ENCODE measurements at regions not wholly inside any gene's neighbourhood (a gene's known extent, or its start where the extent isn't known, plus 50 kb on each side); places are given as distances from the start of the nearest gene placed in this dataset.

DNA sequence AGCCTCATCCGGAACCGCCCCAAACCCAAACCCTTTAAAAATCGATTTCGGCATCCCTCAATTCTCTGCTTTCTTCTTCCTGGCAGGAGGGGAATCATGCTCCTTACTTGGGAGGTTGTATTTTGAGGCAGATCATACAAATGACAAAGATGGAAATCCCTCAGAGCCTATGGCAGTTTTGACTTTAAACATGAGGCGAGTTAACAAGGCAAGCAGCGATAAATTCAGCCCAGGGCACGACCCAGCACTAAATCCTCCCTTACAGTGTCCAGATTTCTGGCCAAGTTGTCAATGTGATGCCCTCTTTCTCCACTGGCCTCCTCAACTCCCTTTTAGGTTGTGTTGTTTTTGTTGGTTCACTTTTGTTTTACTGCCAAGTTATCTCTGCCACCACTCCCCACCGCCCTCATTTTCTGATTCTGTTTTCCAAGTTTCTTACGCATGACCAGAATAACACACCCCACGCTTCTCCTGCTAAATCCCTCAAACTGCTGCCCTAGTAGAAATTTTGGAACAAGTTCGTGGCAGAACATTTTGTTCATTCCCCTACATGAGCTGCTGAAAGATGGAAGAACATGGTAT lies 68.3 kb downstream of the CTAGE1 start:
- Histone ChIP-seq H3K9me2 (no peaks in the 10 kb centered on the region), H3K4me3 (ENCODE audit: low read depth in 2 of 2, low read length in 1 of 2) (no peak overlapping the region), H3K27ac (ENCODE audit: low read depth in 2 of 2, low read length in 1 of 2) (no peak overlapping the region), H3K4me1 (ENCODE audit: control insufficient read depth in 1 of 2, insufficient read depth in 2 of 2, low read depth in 1 of 2, low read length in 1 of 2) (no peaks in the 10 kb centered on the region), H3K36me3 (replicated peaks in 1 of 2; ENCODE audit: control insufficient read depth in 1 of 2, insufficient read depth in 2 of 2, low read length in 1 of 2) (no peaks in the 10 kb centered on the region), H3K9ac (no peak overlapping the region), H3F3A (replicated peaks; ENCODE audit: insufficient read depth) (no peaks in the 10 kb centered on the region), H3K27me3 (ENCODE audit: insufficient read depth) (peaks cover 81% of the 10 kb centered on the region), H3K79me2 (ENCODE audit: insufficient read depth) (no peaks in the 10 kb centered on the region), H4K20me1 (ENCODE audit: insufficient read depth) (no peaks in the 10 kb centered on the region), H3K9me3 (no peaks in the 10 kb centered on the region), H2AFZ (ENCODE audit: low read depth) (no peak overlapping the region), H3K4me2 (no peak overlapping the region)
- ChIA-PET POLR2A (no interaction called here), CTCF (no interaction called here)
- WGBS (ENCODE audit: low lambda C conversion rate) = 14% methylated on average over 11 of the region's 11 CpGs
- no peak for DNase-seq
- TF ChIP-seq, protein P1, sequence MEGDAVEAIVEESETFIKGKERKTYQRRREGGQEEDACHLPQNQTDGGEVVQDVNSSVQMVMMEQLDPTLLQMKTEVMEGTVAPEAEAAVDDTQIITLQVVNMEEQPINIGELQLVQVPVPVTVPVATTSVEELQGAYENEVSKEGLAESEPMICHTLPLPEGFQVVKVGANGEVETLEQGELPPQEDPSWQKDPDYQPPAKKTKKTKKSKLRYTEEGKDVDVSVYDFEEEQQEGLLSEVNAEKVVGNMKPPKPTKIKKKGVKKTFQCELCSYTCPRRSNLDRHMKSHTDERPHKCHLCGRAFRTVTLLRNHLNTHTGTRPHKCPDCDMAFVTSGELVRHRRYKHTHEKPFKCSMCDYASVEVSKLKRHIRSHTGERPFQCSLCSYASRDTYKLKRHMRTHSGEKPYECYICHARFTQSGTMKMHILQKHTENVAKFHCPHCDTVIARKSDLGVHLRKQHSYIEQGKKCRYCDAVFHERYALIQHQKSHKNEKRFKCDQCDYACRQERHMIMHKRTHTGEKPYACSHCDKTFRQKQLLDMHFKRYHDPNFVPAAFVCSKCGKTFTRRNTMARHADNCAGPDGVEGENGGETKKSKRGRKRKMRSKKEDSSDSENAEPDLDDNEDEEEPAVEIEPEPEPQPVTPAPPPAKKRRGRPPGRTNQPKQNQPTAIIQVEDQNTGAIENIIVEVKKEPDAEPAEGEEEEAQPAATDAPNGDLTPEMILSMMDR (IDR thresholded peaks at IDR 0.05) = no peak
- 0 out of 2 replicates have a peak, but pooled peaks have one; percentile 16 for TF ChIP-seq EZH2phosphoT487 (IDR thresholded peaks at IDR 0.05; ENCODE audit: borderline replicate concordance, low read depth)

DNA sequence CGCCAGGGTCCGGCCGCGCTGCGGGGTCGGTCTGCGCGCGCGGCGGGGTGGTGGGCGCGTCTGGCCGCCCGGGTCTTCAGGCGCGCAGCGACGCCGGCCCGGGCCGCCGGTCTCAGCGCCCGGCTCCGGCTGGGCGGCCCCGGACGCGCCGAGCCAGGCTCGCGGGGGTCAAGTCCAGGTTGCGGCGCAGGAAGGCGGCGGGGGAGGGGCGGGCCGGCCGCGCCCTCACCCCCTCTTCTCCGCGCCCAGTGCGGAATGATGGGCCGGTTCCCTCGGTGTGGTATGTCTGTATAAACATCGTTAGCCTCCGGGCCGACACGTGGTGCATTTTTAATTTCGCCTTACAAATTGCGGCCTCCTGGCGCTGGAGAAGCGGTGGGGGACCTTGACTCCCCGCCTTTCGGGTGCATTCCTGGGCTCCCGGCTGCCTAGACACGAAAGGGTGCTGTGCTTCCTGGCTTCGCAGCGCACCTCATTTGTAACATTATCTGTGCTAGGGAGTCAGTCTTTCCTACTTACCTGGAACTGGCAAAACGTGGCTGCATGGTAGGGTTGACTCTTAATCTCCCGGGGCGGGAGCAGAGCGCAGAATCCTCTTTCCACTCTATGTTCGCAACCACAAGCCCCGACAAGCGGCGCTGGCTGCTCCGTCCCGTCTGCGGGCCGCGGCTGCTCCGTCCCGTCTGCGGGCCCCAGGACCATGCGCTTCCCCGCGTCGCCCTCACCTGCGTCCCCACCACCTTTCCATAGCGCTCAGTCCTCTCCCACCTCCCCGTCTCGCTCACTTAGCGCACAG lies 69.0 kb downstream of the CTAGE1 start:
- Histone ChIP-seq H3K9me3 (no peaks in the 10 kb centered on the region), H4K20me1 (ENCODE audit: insufficient read depth) (no peaks in the 10 kb centered on the region), H2AFZ (ENCODE audit: low read depth) (no peak overlapping the region), H3K79me2 (ENCODE audit: insufficient read depth) (no peaks in the 10 kb centered on the region), H3K4me3 (ENCODE audit: low read depth in 2 of 2, low read length in 1 of 2) (no peak overlapping the region), H3K9me2 (no peaks in the 10 kb centered on the region), H3K36me3 (replicated peaks in 1 of 2; ENCODE audit: control insufficient read depth in 1 of 2, insufficient read depth in 2 of 2, low read length in 1 of 2) (no peaks in the 10 kb centered on the region), H3K9ac (no peak overlapping the region), H3K27me3 (ENCODE audit: insufficient read depth) (peaks cover 85% of the 10 kb centered on the region), H3K27ac (ENCODE audit: low read depth in 2 of 2, low read length in 1 of 2) (no peak overlapping the region), H3F3A (replicated peaks; ENCODE audit: insufficient read depth) (no peaks in the 10 kb centered on the region), H3K4me1 (ENCODE audit: control insufficient read depth in 1 of 2, insufficient read depth in 2 of 2, low read depth in 1 of 2, low read length in 1 of 2) (no peaks in the 10 kb centered on the region), H3K4me2 (peak overlapping the region; percentile 33; the same call in 1 of the 2 replicates)
- DNase-seq = no peak
- TF ChIP-seq, protein P2, sequence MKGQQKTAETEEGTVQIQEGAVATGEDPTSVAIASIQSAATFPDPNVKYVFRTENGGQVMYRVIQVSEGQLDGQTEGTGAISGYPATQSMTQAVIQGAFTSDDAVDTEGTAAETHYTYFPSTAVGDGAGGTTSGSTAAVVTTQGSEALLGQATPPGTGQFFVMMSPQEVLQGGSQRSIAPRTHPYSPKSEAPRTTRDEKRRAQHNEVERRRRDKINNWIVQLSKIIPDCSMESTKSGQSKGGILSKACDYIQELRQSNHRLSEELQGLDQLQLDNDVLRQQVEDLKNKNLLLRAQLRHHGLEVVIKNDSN (IDR thresholded peaks at IDR 0.05; ENCODE audit: borderline replicate concordance, low read depth) = no peak
- TF ChIP-seq GABPA (IDR thresholded peaks at IDR 0.05; ENCODE audit: low read depth) (no peak), NFIC (IDR thresholded peaks at IDR 0.05; ENCODE audit: borderline replicate concordance) (no peak), EZH2phosphoT487 (IDR thresholded peaks at IDR 0.05; ENCODE audit: borderline replicate concordance, low read depth) (peak; percentile 90)
- ChIA-PET CTCF (no interaction called here), POLR2A (no interaction called here)
- WGBS (ENCODE audit: low lambda C conversion rate) = 22% methylated on average over 34 of the region's 85 CpGs

Measured in SK-N-SH (cell line).